ENCODE measurements at regions not wholly inside any gene's neighbourhood (a gene's known extent, or its start where the extent isn't known, plus 50 kb on each side); places are given as distances from the start of the nearest gene placed in this dataset.

DNA sequence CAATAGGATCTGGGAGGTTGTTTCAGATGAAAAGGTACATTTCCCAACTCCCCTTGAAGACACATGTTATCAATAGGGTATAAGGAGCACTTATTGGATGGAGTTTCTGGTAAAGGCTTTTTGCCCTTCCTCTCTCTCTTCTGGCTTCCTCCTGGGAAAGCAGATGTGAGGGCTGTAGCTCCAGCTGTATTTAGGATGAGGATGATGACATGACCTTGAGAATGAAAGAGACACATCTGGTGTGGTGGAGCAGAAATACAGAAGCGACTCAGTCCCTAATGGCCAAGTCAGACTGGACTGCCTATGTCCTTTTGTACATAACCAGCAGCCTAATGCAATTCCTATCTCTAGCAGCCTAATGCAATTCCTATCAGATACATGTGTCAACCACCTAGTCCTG is 100.9 kb upstream of the NXPH2 start:
- Histone ChIP-seq H3K4me2 (no peak overlapping the region), H3K36me3 (replicated peaks in 1 of 2; ENCODE audit: control insufficient read depth in 1 of 2, insufficient read depth in 2 of 2, low read length in 1 of 2) (no peaks in the 10 kb centered on the region), H3K9me3 (no peaks in the 10 kb centered on the region), H3K79me2 (ENCODE audit: insufficient read depth) (no peaks in the 10 kb centered on the region), H3K4me3 (ENCODE audit: low read depth in 2 of 2, low read length in 1 of 2) (no peak overlapping the region), H4K20me1 (ENCODE audit: insufficient read depth) (no peaks in the 10 kb centered on the region), H3F3A (replicated peaks; ENCODE audit: insufficient read depth) (no peaks in the 10 kb centered on the region), H2AFZ (ENCODE audit: low read depth) (no peak overlapping the region), H3K9ac (no peak overlapping the region), H3K27me3 (ENCODE audit: insufficient read depth) (no peaks in the 10 kb centered on the region), H3K4me1 (ENCODE audit: control insufficient read depth in 1 of 2, insufficient read depth in 2 of 2, low read depth in 1 of 2, low read length in 1 of 2) (no peaks in the 10 kb centered on the region), H3K27ac (ENCODE audit: low read depth in 2 of 2, low read length in 1 of 2) (peak overlapping the region in 1 of 2 experiments; percentile 28; a peak in 1 of 4 replicates), H3K9me2 (no peaks in the 10 kb centered on the region)
- no peak for TF ChIP-seq EP300 (IDR thresholded peaks at IDR 0.05; ENCODE audit: borderline replicate concordance in 1 of 2, low read depth in 1 of 2, low read length in 1 of 2)
- no peak for TF ChIP-seq RFX5 (IDR thresholded peaks at IDR 0.05; ENCODE audit: low read length)
- TF ChIP-seq, protein P1, sequence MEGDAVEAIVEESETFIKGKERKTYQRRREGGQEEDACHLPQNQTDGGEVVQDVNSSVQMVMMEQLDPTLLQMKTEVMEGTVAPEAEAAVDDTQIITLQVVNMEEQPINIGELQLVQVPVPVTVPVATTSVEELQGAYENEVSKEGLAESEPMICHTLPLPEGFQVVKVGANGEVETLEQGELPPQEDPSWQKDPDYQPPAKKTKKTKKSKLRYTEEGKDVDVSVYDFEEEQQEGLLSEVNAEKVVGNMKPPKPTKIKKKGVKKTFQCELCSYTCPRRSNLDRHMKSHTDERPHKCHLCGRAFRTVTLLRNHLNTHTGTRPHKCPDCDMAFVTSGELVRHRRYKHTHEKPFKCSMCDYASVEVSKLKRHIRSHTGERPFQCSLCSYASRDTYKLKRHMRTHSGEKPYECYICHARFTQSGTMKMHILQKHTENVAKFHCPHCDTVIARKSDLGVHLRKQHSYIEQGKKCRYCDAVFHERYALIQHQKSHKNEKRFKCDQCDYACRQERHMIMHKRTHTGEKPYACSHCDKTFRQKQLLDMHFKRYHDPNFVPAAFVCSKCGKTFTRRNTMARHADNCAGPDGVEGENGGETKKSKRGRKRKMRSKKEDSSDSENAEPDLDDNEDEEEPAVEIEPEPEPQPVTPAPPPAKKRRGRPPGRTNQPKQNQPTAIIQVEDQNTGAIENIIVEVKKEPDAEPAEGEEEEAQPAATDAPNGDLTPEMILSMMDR (IDR thresholded peaks at IDR 0.05) = no peak
- TF ChIP-seq TEAD4 (IDR thresholded peaks at IDR 0.05; ENCODE audit: borderline replicate concordance, insufficient read depth) = no peak
- TF ChIP-seq MEF2A (IDR thresholded peaks at IDR 0.05; ENCODE audit: borderline replicate concordance, low read depth) = no peak
- TF ChIP-seq FOXJ3 (CRISPR knock-in tag; IDR thresholded peaks at IDR 0.05) = no peak
- TF ChIP-seq MAX (IDR thresholded peaks at IDR 0.05; ENCODE audit: low read depth) = no peak
- TF ChIP-seq, protein P2, sequence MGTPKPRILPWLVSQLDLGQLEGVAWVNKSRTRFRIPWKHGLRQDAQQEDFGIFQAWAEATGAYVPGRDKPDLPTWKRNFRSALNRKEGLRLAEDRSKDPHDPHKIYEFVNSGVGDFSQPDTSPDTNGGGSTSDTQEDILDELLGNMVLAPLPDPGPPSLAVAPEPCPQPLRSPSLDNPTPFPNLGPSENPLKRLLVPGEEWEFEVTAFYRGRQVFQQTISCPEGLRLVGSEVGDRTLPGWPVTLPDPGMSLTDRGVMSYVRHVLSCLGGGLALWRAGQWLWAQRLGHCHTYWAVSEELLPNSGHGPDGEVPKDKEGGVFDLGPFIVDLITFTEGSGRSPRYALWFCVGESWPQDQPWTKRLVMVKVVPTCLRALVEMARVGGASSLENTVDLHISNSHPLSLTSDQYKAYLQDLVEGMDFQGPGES (IDR thresholded peaks at IDR 0.05; ENCODE audit: low read depth, low read length) = no peak
- TF ChIP-seq RCOR1 (IDR thresholded peaks at IDR 0.05; ENCODE audit: low read length) = no peak
- no peak for TF ChIP-seq YY1 (IDR thresholded peaks at IDR 0.05; ENCODE audit: low read depth)
- TF ChIP-seq SMC3 (IDR thresholded peaks at IDR 0.05; ENCODE audit: low read depth, low read length) = no peak
- ChIA-PET POLR2A (no interaction called here), CTCF (interaction anchor here (1.2 kb wide), 1 partner anchor 151 kb away, joined by 3 read pairs; no protein-coding TSS in a partner anchor)
- peak; percentile 34 for DNase-seq
- 36% methylated on average over 1 of the region's 1 CpG for WGBS (ENCODE audit: low lambda C conversion rate)

GRCh38 chr2:138879931-138880330 is 99.7 kb upstream of the NXPH2 start:
- H3K79me2 ChIP-seq (ENCODE audit: insufficient read depth) = no peaks in the 10 kb centered on the region
- no peaks in the 10 kb centered on the region for H3K4me1 ChIP-seq (ENCODE audit: control insufficient read depth in 1 of 2, insufficient read depth in 2 of 2, low read depth in 1 of 2, low read length in 1 of 2)
- H3K9me2 ChIP-seq = no peaks in the 10 kb centered on the region
- no peak for DNase-seq
- no peak overlapping the region for H3K4me3 ChIP-seq (ENCODE audit: low read depth in 2 of 2, low read length in 1 of 2)
- H4K20me1 ChIP-seq (ENCODE audit: insufficient read depth) = no peaks in the 10 kb centered on the region
- CTCF ChIA-PET = interaction anchor here (0.6 to 1.2 kb wide), 2 partner anchors 35 to 152 kb away, joined by 3 read pairs; no protein-coding TSS in a partner anchor
- no peak overlapping the region for H3K9ac ChIP-seq
- no peaks in the 10 kb centered on the region for H3K27me3 ChIP-seq (ENCODE audit: insufficient read depth)
- no peak overlapping the region for H2AFZ ChIP-seq (ENCODE audit: low read depth)
- WGBS (ENCODE audit: low lambda C conversion rate) = 27% methylated on average over 2 of the region's 2 CpGs
- no peaks in the 10 kb centered on the region for H3K9me3 ChIP-seq
- no peaks in the 10 kb centered on the region for H3F3A ChIP-seq (replicated peaks; ENCODE audit: insufficient read depth)
- no peak overlapping the region for H3K27ac ChIP-seq (ENCODE audit: low read depth in 2 of 2, low read length in 1 of 2)
- H3K36me3 ChIP-seq (replicated peaks in 1 of 2; ENCODE audit: control insufficient read depth in 1 of 2, insufficient read depth in 2 of 2, low read length in 1 of 2) = no peaks in the 10 kb centered on the region
- POLR2A ChIA-PET = no interaction called here
- H3K4me2 ChIP-seq = no peak overlapping the region
- TF ChIP-seq FOXM1 (IDR thresholded peaks at IDR 0.05; ENCODE audit: low read depth) (no peak), RXRA (IDR thresholded peaks at IDR 0.05; ENCODE audit: borderline replicate concordance, low read depth) (no peak), CHD2 (IDR thresholded peaks at IDR 0.05; ENCODE audit: low read length, partially characterized antibody) (no peak), JUND (IDR thresholded peaks at IDR 0.05) (no peak), RCOR1 (IDR thresholded peaks at IDR 0.05; ENCODE audit: low read length) (no peak), GATA2 (CRISPR knock-in tag; IDR thresholded peaks at IDR 0.05) (no peak), TEAD4 (IDR thresholded peaks at IDR 0.05; ENCODE audit: borderline replicate concordance, insufficient read depth) (no peak), REST (IDR thresholded peaks at IDR 0.05; ENCODE audit: low read depth, low read length) (no peak), POLR2AphosphoS5 (IDR thresholded peaks at IDR 0.05; ENCODE audit: low read depth, low read length) (no peak), YY1 (IDR thresholded peaks at IDR 0.05; ENCODE audit: low read depth) (no peak), EP300 (IDR thresholded peaks at IDR 0.05; ENCODE audit: borderline replicate concordance in 1 of 2, low read depth in 1 of 2, low read length in 1 of 2) (no peak), SIN3A (IDR thresholded peaks at IDR 0.05; ENCODE audit: borderline replicate concordance, low read depth, low read length) (no peak)
- TF ChIP-seq, protein P1 (IDR thresholded peaks at IDR 0.05) = no peak

All from SK-N-SH (cell line).